HL-60 (cell line): ENCODE measurements at regions not wholly inside any gene's neighbourhood (a gene's known extent, or its start where the extent isn't known, plus 50 kb on each side); places are given as distances from the start of the nearest gene placed in this dataset.

Experiments
- DNase-seq, 2 experiments: peaks; one replicate each; pipeline ENCODE4 v3.0.0-alpha.2; 2010 to 2020; ENCODE audit warnings: low read depth in 1 of 2, low spot score in 1 of 2
- H3K27ac ChIP-seq: fragments of 250-450 bp; sonication (Bioruptor Pico); replicated peaks from 2 replicates; pipeline ENCODE4 v1.5.1; 2020; ENCODE audit warnings: mild to moderate bottlenecking, moderate library complexity
- H3K27me3 ChIP-seq: fragments of 250-450 bp; sonication (Bioruptor Pico); 2 replicates; pipeline ENCODE4 v1.5.1; 2021; ENCODE audit warnings: mild to moderate bottlenecking, moderate library complexity; ENCODE audit not compliant: insufficient read depth, poor library complexity, severe bottlenecking
- H3K4me3 ChIP-seq: replicated peaks from 2 replicates; pipeline ENCODE4 v1.5.1; 2011; ENCODE audit warnings: mild to moderate bottlenecking, control low read depth, low read length; ENCODE audit not compliant: insufficient read depth
- GABPA ChIP-seq: IDR thresholded peaks from 2 replicates; pipeline ENCODE4 v1.6.1; 2012; ENCODE audit warnings: low read depth
- POLR2AphosphoS5 ChIP-seq: IDR thresholded peaks from 2 replicates; pipeline ENCODE4 v1.6.1; 2012; ENCODE audit warnings: low read depth
- SPI1 ChIP-seq: IDR thresholded peaks from 2 replicates; pipeline ENCODE4 v1.6.1; 2012; ENCODE audit warnings: low read depth, mild to moderate bottlenecking, borderline replicate concordance
- TF ChIP-seq, protein P1 (sequence below): IDR thresholded peaks from 2 replicates; pipeline ENCODE4 v1.6.1; 2012; ENCODE audit warnings: low read depth; ENCODE audit not compliant: insufficient replicate concordance
- TF ChIP-seq, protein P2 (sequence below): IDR thresholded peaks from one replicate; pipeline ENCODE4 v1.5.1; 2011; ENCODE audit warnings: low read length, control low read depth, inconsistent platforms; ENCODE audit not compliant: insufficient read depth

DNA sequence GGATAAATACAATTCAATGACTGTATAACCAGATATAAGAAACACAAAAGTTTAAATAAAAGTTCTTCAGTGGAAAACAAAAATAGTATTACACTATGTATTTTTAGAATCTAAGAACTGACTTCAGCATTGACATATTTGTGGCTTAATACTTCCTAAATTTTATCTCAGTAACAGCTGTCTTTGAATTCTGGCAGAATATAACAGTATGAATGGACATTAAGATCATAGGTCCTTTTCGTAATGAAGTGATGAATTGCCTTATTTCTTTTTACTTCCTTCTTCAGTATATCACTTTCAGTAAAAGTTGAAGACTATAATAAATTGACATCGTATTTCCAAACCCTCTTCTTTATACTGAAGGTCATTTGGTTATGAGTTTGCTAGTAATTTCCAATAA lies 1030.0 kb downstream of the MRPL39 start:
- TF ChIP-seq POLR2AphosphoS5: no peak
- no peak for TF ChIP-seq GABPA
- TF ChIP-seq, protein P1, sequence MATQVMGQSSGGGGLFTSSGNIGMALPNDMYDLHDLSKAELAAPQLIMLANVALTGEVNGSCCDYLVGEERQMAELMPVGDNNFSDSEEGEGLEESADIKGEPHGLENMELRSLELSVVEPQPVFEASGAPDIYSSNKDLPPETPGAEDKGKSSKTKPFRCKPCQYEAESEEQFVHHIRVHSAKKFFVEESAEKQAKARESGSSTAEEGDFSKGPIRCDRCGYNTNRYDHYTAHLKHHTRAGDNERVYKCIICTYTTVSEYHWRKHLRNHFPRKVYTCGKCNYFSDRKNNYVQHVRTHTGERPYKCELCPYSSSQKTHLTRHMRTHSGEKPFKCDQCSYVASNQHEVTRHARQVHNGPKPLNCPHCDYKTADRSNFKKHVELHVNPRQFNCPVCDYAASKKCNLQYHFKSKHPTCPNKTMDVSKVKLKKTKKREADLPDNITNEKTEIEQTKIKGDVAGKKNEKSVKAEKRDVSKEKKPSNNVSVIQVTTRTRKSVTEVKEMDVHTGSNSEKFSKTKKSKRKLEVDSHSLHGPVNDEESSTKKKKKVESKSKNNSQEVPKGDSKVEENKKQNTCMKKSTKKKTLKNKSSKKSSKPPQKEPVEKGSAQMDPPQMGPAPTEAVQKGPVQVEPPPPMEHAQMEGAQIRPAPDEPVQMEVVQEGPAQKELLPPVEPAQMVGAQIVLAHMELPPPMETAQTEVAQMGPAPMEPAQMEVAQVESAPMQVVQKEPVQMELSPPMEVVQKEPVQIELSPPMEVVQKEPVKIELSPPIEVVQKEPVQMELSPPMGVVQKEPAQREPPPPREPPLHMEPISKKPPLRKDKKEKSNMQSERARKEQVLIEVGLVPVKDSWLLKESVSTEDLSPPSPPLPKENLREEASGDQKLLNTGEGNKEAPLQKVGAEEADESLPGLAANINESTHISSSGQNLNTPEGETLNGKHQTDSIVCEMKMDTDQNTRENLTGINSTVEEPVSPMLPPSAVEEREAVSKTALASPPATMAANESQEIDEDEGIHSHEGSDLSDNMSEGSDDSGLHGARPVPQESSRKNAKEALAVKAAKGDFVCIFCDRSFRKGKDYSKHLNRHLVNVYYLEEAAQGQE: no peak
- TF ChIP-seq SPI1: no peak
- TF ChIP-seq, protein P2, sequence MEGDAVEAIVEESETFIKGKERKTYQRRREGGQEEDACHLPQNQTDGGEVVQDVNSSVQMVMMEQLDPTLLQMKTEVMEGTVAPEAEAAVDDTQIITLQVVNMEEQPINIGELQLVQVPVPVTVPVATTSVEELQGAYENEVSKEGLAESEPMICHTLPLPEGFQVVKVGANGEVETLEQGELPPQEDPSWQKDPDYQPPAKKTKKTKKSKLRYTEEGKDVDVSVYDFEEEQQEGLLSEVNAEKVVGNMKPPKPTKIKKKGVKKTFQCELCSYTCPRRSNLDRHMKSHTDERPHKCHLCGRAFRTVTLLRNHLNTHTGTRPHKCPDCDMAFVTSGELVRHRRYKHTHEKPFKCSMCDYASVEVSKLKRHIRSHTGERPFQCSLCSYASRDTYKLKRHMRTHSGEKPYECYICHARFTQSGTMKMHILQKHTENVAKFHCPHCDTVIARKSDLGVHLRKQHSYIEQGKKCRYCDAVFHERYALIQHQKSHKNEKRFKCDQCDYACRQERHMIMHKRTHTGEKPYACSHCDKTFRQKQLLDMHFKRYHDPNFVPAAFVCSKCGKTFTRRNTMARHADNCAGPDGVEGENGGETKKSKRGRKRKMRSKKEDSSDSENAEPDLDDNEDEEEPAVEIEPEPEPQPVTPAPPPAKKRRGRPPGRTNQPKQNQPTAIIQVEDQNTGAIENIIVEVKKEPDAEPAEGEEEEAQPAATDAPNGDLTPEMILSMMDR: no peak
- DNase-seq: no peak
- Histone ChIP-seq H3K27ac (no peak overlapping the region), H3K27me3 (no peaks in the 10 kb centered on the region), H3K4me3 (no peak overlapping the region)

DNA sequence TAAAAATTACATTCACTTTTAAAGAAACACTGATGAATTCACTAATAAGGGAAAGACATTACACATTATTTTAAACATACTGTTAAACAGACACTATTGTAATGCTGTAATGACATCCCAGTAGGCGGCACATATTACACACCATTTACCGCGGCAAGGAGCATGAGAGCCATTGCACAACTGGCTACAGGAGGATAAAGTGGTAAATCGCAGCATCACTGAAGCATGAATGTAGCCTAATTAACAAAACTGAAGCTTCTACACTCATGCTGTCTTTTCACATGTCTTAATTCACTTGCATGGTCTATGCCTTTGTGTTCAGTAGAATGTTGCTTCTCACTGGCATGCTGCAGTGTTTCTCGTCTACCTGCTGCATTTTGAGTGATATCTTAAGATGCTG lies 1046.0 kb downstream of the MRPL39 start:
- H3K4me3 ChIP-seq: no peak overlapping the region
- no peak for TF ChIP-seq GABPA
- no peaks in the 10 kb centered on the region for H3K27me3 ChIP-seq
- H3K27ac ChIP-seq: no peak overlapping the region
- no peak for DNase-seq

DNA sequence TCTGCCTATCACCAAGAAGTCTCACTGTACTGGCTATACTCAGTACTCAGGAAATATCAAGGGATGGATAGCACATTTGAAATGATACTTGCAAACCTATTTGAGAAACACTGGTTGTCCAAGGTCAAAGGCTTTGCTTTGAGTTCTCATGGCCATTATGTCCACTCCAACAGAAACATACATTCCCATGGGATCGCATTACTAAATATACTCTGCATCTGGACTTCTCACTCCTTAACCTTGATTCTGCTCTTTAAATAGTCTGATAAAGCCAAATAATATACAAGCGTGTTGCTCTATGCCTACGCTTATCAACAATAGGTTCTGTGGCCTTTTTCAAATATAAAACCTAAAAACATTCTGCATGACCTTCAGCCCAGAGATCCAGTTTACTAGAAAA lies 1054.8 kb downstream of the MRPL39 start:
- DNase-seq: no peak
- TF ChIP-seq POLR2AphosphoS5: no peak
- TF ChIP-seq, protein P1: no peak
- no peak for TF ChIP-seq GABPA
- TF ChIP-seq, protein P2: no peak
- no peak for TF ChIP-seq SPI1
- no peak overlapping the region for H3K27ac ChIP-seq
- no peak overlapping the region for H3K4me3 ChIP-seq
- H3K27me3 ChIP-seq: no peaks in the 10 kb centered on the region

DNA sequence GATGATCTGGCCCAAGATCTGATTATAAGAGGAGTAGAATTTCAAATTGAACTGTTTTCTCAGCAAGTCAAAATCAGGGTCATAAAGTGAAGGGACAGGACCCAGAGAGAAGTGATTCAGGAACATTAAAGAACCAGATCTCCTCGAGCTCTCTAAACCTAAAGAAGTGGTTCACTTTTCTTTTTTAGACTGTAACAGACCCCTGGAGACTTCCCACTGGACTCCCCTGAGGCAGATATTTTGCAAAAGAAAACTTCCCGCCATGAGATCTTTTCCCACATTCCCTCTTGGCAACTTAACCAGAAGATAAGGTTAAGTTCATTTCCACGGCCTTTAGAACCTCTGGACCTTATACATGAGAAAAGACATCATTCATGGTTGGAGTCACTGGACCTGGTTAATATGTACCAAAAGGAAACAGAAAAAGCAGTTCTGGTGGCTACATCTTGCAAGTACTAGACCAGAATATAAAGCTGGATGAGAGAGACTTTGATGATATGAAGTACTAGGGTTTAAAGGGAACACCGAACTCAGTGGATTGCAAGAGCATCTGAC lies 1061.4 kb downstream of the MRPL39 start:
- Histone ChIP-seq H3K4me3 (no peak overlapping the region), H3K27ac (no peak overlapping the region), H3K27me3 (no peaks in the 10 kb centered on the region)
- no peak for DNase-seq
- TF ChIP-seq SPI1 (no peak), GABPA (no peak), POLR2AphosphoS5 (no peak)
- TF ChIP-seq, protein P2: no peak
- TF ChIP-seq, protein P1: no peak
